Gastrocnemius medialis (tissue), 4 donors: ENCODE measurements at regions not wholly inside any gene's neighbourhood (a gene's known extent, or its start where the extent isn't known, plus 50 kb on each side); places are given as distances from the start of the nearest gene placed in this dataset.

Source experiments
- ATAC-seq, 2 donors: fragments of 150-250 bp; one replicate each; pipeline ENCODE4 v1.9.1; 2016
- DNase-seq, 2 donors: peaks; one replicate each; pipeline ENCODE4 v3.0.0-alpha.2; 2019
- H3K27ac ChIP-seq, 4 donors: fragments of 200-600 bp; sonication (generic); 1 replicate in 1 of 4; 2 replicates in 3 of 4; pipeline ENCODE4 v1.5.1; 2016 to 2018; ENCODE audit warnings: mild to moderate bottlenecking in 2 of 4, moderate library complexity in 1 of 4
- H3K27me3 ChIP-seq, 3 donors: fragments of 200-600 bp; sonication (generic) in 2 of 3; 1 replicate in 1 of 3; 2 replicates in 2 of 3; pipeline versions ENCODE4 v1.5.1 to v1.6.0; 2016 to 2019; ENCODE audit warnings: mild to moderate bottlenecking in 1 of 3, moderate library complexity in 1 of 3
- H3K36me3 ChIP-seq, 2 donors: fragments of 200-600 bp; sonication (generic) in 1 of 2; one replicate each; pipeline ENCODE4 v1.5.1; 2017 to 2018
- H3K4me1 ChIP-seq, 2 donors: fragments of 200-600 bp; sonication (generic) in 1 of 2; one replicate each; pipeline ENCODE4 v1.5.1; 2016 to 2017; ENCODE audit warnings: mild to moderate bottlenecking in 2 of 2
- H3K4me3 ChIP-seq, 4 donors: fragments of 200-600 bp; sonication (generic) in 3 of 4; 1 replicate in 1 of 4; 2 replicates in 3 of 4; pipeline ENCODE4 v1.5.1; 2016 to 2019; ENCODE audit warnings: mild to moderate bottlenecking in 2 of 4
- H3K9me3 ChIP-seq, 3 donors: fragments of 200-600 bp; sonication (generic) in 2 of 3; 1 replicate in 1 of 3; 2 replicates in 2 of 3; pipeline ENCODE4 v1.5.1; 2016 to 2019
- CTCF ChIP-seq, 5 experiments: fragments of 450-650 bp in 3 of 5; fragments of 200-600 bp in 2 of 5; sonication (generic) in 2 of 5; IDR thresholded peaks in 4 of 5; conservative IDR thresholded peaks in 1 of 5; 1 replicate in 4 of 5; 2 replicates in 1 of 5; pipeline ENCODE4 v1.5.1; 2016 to 2019; ENCODE audit warnings: antibody characterized with exemption in 5 of 5, mild to moderate bottlenecking in 3 of 5, moderate library complexity in 3 of 5
- POLR2A ChIP-seq, 2 donors: fragments of 450-650 bp; IDR thresholded peaks; one replicate each; pipeline ENCODE4 v1.6.1; 2017; ENCODE audit warnings: antibody characterized with exemption in 2 of 2, mild to moderate bottlenecking in 2 of 2, moderate library complexity in 2 of 2
- in situ Hi-C, 4 donors: fragments of 200-750 bp; cut with MboI; loops; one replicate each; pipeline versions ENCODE4 v1.15.0 to v1.8.0; 2017; ENCODE audit warnings: low sequenced_read_pairs in 4 of 4
- intact Hi-C: fragments of 100-400 bp; cut with DNase I; formaldehyde crosslinking; loops from one replicate; pipeline ENCODE4 v1.15.1; 2023; ENCODE audit warnings: low total_unique reads

DNA sequence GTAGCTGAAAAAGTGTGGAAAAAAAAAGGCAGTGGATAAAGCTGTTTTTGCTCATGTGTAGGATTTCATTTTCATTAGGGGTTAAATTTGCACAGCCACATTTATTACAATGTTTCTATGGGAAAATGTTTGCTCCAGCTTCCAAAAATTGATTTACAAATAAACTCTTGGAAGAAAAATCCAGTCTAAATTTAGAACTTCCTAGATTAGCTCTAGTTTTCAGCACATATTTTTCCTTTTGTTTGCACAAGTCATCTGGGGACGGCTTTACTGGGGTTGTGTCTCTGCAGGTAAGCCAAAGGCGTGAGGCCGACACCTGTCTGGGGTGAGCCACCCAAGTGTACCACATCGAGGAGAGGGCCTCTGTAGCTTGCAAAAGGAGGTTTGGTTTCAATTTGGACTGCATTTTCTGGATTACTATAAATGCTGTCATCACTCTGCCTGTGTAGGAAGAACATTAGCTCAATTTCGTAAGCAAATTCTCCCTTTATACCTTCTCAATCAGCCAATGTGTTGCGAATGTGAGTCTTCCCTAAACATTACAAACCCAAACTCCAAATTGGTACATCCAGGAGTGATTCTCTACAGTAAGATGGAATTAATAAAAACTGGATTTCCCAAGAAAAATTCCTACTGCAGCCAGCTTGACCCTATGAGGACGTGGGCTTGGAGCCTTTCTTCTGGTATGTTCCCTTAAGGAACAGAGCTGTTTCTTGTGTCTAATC, 89.5 kb upstream of the ZNF438 start:
- in situ Hi-C loops = no loop called here
- DNase-seq (no peak), ATAC-seq (no peak)
- no peak overlapping the region for H3K4me3 ChIP-seq
- H3K9me3 ChIP-seq = no peaks in the 10 kb centered on the region
- no peaks in the 10 kb centered on the region for H3K36me3 ChIP-seq
- intact Hi-C loops = no loop called here
- H3K27ac ChIP-seq = peak overlapping the region in 2 of 4 donors; percentile 23 to 38
- H3K27me3 ChIP-seq = no peaks in the 10 kb centered on the region
- H3K4me1 ChIP-seq = no peaks in the 10 kb centered on the region
- TF ChIP-seq POLR2A (IDR thresholded peaks at IDR 0.05) (no peak), CTCF (IDR thresholded peaks at IDR 0.05 in 4 of 5, conservative IDR thresholded peaks at IDR 0.05 in 1 of 5) (no peak)

- Histone ChIP-seq H3K4me3 (no peak overlapping the region), H3K9me3 (no peaks in the 10 kb centered on the region), H3K4me1 (no peaks in the 10 kb centered on the region), H3K27me3 (no peaks in the 10 kb centered on the region), H3K36me3 (no peaks in the 10 kb centered on the region), H3K27ac (no peak overlapping the region)
- no peak for TF ChIP-seq POLR2A (IDR thresholded peaks at IDR 0.05)
- no peak for TF ChIP-seq CTCF (IDR thresholded peaks at IDR 0.05 in 4 of 5, conservative IDR thresholded peaks at IDR 0.05 in 1 of 5)
- intact Hi-C loops (no loop called here), in situ Hi-C loops (no loop called here)
- DNase-seq (no peak), ATAC-seq (no peak)
Measured at GRCh38 chr10:31121757-31122577, 90.3 kb upstream of the ZNF438 start.

GRCh38 chr10:31123946-31124345, 92.3 kb upstream of the ZNF438 start:
- no peak overlapping the region for H3K27ac ChIP-seq
- ATAC-seq = no peak
- in situ Hi-C loops (no loop called here), intact Hi-C loops (no loop called here)
- no peaks in the 10 kb centered on the region for H3K36me3 ChIP-seq
- peaks cover 0 to 1% of the 10 kb centered on the region in 2 donors for H3K4me1 ChIP-seq
- H3K9me3 ChIP-seq = no peaks in the 10 kb centered on the region
- DNase-seq = no peak
- TF ChIP-seq CTCF (IDR thresholded peaks at IDR 0.05 in 4 of 5, conservative IDR thresholded peaks at IDR 0.05 in 1 of 5) (no peak), POLR2A (IDR thresholded peaks at IDR 0.05) (no peak)
- no peaks in the 10 kb centered on the region for H3K27me3 ChIP-seq
- H3K4me3 ChIP-seq = no peak overlapping the region

GRCh38 chr10:31124852-31125251, 93.2 kb upstream of the ZNF438 start:
- intact Hi-C loops (no loop called here), in situ Hi-C loops (no loop called here)
- H3K4me1 ChIP-seq = peaks cover 0 to 4% of the 10 kb centered on the region in 2 donors
- ATAC-seq (no peak), DNase-seq (no peak)
- no peaks in the 10 kb centered on the region for H3K27me3 ChIP-seq
- no peak overlapping the region for H3K4me3 ChIP-seq
- no peak overlapping the region for H3K27ac ChIP-seq
- TF ChIP-seq POLR2A (IDR thresholded peaks at IDR 0.05) (no peak), CTCF (IDR thresholded peaks at IDR 0.05 in 4 of 5, conservative IDR thresholded peaks at IDR 0.05 in 1 of 5) (no peak)
- no peaks in the 10 kb centered on the region for H3K36me3 ChIP-seq
- H3K9me3 ChIP-seq = no peaks in the 10 kb centered on the region
